ENCODE measurements at regions not wholly inside any gene's neighbourhood (a gene's known extent, or its start where the extent isn't known, plus 50 kb on each side); places are given as distances from the start of the nearest gene placed in this dataset.
"Not testable (repeated sequence)": the region's sequence is repeated elsewhere in the genome, so short reads cannot be mapped to it uniquely, and the experiment has no call there.

DNA sequence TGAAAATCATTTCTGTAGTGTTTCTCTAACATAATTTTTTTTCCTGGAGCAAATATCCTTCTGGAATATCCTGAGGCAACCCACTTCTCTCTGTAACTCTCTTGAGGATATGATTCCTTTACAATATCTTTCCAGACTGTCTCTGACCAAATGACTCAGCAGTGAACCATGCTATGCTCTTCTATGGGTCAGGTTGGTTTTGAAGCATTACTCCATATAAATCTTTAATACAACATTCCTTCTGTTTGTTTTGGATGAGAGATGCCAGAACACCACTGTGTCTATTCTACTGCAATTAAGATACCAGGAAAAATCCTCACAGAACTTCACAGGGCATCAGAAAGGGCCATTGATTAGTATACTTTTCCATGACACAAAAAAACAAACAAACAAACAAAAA, 626.4 kb upstream of the ZNF385D start:
- no peak overlapping the region for H3K4me3 ChIP-seq (ENCODE audit: low read depth, low read length)
- TF ChIP-seq, protein P1, sequence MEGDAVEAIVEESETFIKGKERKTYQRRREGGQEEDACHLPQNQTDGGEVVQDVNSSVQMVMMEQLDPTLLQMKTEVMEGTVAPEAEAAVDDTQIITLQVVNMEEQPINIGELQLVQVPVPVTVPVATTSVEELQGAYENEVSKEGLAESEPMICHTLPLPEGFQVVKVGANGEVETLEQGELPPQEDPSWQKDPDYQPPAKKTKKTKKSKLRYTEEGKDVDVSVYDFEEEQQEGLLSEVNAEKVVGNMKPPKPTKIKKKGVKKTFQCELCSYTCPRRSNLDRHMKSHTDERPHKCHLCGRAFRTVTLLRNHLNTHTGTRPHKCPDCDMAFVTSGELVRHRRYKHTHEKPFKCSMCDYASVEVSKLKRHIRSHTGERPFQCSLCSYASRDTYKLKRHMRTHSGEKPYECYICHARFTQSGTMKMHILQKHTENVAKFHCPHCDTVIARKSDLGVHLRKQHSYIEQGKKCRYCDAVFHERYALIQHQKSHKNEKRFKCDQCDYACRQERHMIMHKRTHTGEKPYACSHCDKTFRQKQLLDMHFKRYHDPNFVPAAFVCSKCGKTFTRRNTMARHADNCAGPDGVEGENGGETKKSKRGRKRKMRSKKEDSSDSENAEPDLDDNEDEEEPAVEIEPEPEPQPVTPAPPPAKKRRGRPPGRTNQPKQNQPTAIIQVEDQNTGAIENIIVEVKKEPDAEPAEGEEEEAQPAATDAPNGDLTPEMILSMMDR (IDR thresholded peaks at IDR 0.05; ENCODE audit: low read depth, low read length): no peak

DNA sequence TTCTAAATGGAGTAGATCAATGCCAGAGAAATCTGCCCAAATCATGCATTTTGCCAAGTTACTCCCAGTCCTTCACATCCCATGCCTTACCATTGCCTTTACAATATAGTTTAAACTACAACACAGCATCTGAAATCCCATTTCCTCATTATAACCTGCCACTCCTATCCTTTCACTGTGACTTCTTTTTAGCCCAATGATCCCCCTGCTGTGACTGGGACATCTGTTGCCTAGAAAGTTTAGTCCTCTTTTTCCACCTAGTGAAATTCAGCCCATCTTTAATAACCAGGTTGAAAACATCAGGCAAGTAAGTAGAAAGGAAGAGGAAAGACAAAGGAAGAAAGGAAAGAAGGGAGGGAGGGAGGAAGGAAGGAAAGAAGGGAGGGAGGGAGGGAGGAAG, 627.9 kb upstream of the ZNF385D start:
- TF ChIP-seq, protein P1 (IDR thresholded peaks at IDR 0.05; ENCODE audit: low read depth, low read length): no peak
- H3K4me3 ChIP-seq (ENCODE audit: low read depth, low read length): no peak overlapping the region

GRCh38 chr3:22380253-22380652, 629.2 kb upstream of the ZNF385D start:
- H3K4me3 ChIP-seq (ENCODE audit: low read depth, low read length): no peak overlapping the region
- TF ChIP-seq, protein P1 (IDR thresholded peaks at IDR 0.05; ENCODE audit: low read depth, low read length): no peak

- not testable (repeated sequence) for H3K4me3 ChIP-seq (ENCODE audit: low read depth, low read length)
Observed at GRCh38 chr3:22381564-22381963, 630.6 kb upstream of the ZNF385D start.

DNA sequence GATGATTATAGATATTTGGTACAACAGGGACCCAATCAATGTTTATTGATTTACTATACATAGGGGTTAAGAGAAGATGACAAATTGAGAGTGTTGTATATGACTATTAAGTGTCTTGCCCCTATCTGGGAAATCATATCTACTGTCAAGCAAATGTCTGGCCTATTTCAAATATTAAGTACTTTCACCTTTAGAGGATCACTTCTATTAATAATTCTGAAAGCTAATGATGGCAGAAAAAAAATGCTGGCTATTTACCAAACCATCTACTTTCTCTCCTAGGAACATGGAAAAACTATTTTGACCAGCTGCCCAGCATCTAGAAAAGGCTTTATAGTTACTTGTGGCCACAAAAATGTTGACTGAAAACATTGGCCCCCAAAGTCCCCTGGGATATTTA, 632.3 kb upstream of the ZNF385D start:
- TF ChIP-seq, protein P1 (IDR thresholded peaks at IDR 0.05; ENCODE audit: low read depth, low read length): no peak
- H3K4me3 ChIP-seq (ENCODE audit: low read depth, low read length): no peak overlapping the region

GRCh38 chr3:22386107-22386506, 635.1 kb upstream of the ZNF385D start:
- TF ChIP-seq, protein P1 (IDR thresholded peaks at IDR 0.05; ENCODE audit: low read depth, low read length): no peak
- H3K4me3 ChIP-seq (ENCODE audit: low read depth, low read length): no peak overlapping the region

DNA sequence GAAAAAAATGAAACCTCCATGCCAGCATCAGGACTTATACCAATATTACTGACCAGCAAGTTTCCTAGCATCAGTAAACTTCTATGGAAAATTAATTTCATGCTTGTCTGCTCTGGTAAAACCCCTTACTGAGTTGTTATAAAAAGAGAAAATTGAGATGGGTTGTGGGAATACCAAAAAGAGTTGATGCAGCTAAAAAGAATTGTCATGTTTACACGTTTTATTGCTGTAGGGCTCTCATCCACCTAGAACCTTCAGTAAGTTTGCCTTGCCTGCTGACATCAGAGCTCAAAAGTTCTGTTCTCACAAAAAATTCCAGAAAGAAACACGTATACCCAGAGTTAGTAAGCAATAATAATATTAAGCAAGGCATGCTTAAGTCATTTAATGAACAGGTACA, 641.3 kb upstream of the ZNF385D start:
- TF ChIP-seq, protein P1 (IDR thresholded peaks at IDR 0.05; ENCODE audit: low read depth, low read length): no peak
- no peak overlapping the region for H3K4me3 ChIP-seq (ENCODE audit: low read depth, low read length)

- H3K4me3 ChIP-seq (ENCODE audit: low read depth, low read length): no peak overlapping the region
- TF ChIP-seq, protein P1 (IDR thresholded peaks at IDR 0.05; ENCODE audit: low read depth, low read length): no peak
Observed at GRCh38 chr3:22392859-22393258, 641.8 kb upstream of the ZNF385D start.

All from WI38 (cell line).